HG02973 (cell line): ENCODE measurements at regions not wholly inside any gene's neighbourhood (a gene's known extent, or its start where the extent isn't known, plus 50 kb on each side); places are given as distances from the start of the nearest gene placed in this dataset.

Experiments used
- ATAC-seq: cut with Tn5 transposase; IDR thresholded peaks from one replicate; pipeline ENCODE4 v1.9.1; 2021; ENCODE audit warnings: moderate library complexity; ENCODE audit not compliant: unreplicated experiment

GRCh38 chr1:177848577-177848976, 121.3 kb downstream of the SEC16B start:
- ATAC-seq, result no peak

DNA sequence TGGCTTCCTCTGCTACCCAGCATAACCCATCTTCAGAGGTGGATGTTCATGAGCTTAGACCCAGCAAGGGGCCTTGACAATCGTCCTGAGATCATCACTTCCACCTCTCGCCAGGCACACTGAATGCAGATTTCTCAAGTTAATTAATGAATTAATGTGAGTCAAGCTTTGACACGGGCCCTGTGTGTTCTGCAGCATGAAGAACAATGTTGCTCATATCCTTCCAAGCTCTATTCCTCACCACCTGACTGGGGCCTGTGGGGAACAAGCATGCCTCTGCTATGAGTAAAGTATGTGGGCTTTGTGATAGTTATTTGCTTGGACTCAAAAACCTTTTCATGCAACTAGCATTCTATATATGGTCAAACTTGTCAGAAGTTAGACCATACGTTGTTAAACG, 122.0 kb downstream of the SEC16B start:
- ATAC-seq, result no peak

DNA sequence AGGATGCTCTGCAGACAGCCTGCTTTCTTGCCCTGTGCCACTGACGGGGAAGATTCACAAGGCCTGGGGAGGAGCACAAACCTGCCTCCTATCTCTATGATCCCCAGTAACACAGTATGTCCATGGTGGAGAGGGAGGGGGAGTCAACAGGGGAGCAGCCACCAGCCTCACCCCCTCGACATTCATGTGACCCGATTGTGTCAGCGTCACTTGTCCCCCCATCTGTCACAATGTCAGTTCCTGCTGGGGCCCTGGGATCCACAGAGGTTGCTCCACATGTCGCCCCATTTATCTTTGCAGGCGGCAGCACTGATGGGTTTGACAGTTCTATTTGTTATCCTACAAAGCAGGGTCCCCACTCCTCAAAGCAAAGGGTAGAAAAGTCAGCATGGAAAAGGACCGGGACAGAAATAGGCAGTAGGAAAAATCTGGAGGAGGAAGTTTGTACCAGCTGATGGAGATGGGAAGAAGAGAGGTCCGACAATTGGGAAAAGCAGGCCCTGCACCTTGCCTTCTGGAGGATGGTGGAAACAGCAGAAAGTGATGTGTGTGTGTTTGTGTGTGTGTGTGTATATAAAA, 130.9 kb downstream of the SEC16B start:
- ATAC-seq, result no peak

DNA sequence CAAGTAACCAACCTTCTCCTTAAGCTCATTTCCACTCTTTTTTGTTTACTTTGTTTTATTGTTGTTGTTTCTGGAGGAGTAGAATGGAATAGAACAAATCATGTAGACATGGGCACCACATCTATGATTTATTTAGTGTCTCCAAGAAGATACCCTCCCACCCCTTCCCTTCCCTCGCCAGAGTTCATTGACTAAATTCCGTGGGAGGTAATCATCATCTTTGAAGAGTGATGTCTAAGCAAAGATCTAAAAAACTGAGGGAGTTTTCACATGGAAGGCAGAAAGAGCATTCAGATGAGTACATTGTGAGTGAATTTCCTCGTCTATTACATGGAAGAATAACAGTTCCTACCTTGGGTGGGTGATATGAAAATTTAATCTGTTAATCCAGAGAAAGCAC, 136.2 kb downstream of the SEC16B start:
- ATAC-seq, result no peak

DNA sequence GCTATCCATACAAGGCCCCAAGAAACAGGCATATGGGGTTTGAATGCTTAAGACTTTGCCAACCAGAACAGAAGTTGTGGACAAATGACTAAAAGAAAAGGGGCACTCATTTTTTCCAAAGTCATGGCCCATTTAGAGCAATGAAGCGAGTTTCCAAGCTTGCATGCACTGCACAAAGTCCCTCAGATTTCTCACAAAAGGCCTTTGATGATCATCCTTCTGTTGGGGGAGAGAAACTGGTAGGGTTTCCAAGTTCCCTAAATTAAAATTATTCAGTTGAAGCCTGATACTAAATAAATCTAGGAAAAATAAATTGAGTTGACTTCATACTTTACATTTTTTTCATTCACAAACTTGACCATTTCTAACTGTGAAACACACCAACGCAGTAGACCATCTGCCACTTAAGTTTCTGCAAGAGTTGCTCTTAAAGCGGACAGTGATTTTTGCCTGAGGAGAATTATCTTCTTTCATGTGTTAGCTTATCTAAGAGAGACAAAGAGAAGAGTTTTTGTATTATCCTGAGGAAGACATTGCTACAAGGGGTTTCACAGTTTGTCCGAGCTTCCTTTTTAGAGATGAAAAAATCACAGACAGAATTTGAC, 139.2 kb downstream of the SEC16B start:
- no peak for ATAC-seq

DNA sequence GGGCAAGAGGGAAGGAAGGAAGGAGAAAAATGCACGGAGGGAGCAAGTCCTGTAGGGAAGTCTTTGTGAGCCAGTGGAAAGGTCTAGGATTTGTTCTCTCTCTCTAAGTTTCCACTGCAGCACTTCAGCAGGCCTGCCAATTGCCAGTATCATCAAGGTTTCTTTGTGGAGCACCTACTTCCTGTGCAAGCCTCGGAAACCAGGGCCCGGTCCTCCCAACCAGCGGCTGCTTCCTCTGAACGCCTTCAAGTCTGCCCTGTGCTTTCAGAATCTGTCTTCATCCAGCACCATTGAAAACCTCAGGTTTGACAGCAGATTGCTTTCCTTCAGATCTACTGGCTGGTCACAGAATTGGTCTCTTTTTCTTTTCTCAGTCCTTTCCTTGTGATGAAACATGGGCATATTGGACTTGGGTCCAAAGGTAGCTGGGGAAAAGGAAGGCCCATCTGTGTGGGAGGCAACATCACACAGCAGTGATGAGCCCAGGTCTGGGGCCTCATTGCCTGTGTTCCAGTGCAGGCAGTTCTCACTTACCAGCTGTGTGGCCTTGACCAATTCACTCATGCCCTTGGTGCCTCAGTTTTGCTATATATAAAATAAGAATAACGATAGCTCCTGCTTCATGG, 144.5 kb downstream of the SEC16B start:
- no peak for ATAC-seq

GRCh38 chr1:177824508-177824982, 145.3 kb downstream of the SEC16B start:
- peak; percentile 60 for ATAC-seq

DNA sequence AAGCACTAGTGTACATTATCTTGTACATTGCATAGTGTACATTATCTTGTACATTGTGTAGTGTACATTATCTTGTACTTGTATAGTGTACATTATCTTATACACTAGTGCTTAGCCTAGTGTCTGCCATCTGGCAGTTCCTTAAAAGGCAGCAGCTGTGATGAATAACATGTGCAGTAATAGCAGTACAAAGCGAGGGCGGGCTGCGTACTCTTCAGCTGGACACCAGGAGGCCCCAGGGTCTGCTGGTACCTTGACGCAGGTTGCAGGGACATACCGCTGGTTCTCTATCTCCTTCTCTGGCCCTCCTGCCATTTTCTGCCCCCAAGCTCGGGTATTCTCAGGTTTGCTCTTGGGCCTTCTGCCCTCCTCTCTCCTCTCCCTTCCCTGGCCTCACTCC, 149.6 kb downstream of the SEC16B start:
- ATAC-seq, result no peak

DNA sequence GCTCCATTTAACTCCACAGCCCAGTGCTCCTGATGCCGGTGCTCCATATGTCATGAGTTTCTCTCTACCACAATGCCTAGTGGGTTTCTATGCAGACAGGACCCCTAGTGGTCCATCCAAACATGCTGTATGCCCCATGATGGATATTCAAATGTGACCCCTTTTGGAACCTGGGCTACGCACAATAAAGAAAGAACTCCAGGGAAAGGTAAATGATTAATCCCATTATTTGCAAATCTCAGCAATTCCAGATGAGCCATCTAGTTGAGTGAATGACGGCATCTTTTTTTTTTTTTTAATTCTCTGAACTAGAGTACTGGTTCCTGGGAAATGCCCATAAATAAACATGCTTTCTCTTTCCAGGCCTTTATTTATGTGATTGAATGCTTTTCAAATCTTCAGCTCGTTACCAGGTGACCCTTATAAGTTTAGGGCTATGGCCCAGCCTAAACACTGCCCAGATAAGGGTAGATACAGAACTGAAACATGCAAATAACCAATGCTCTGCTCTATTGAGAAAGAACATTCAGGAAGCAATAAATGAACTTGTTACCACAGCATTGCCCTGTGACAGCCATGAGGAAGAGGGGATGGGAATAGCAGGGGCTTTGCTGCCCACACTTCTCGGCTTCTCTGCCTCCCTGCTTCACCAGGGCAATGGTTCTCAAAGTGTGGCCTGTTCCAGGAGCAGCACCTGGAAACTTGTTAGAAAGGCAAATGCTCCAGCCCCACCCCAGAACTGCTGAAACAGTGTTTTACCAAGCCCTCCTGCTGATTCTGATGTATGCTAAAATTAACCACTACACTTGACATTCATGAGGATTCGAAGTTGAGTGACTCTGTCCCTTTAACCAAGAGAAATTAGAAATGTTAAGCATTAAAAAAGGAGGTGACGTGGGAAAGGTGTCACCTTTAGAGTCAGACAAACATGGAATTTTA, 151.7 kb downstream of the SEC16B start:
- ATAC-seq, result peak; percentile 97

GRCh38 chr1:177812650-177813049, 157.2 kb downstream of the SEC16B start:
- ATAC-seq, result no peak

DNA sequence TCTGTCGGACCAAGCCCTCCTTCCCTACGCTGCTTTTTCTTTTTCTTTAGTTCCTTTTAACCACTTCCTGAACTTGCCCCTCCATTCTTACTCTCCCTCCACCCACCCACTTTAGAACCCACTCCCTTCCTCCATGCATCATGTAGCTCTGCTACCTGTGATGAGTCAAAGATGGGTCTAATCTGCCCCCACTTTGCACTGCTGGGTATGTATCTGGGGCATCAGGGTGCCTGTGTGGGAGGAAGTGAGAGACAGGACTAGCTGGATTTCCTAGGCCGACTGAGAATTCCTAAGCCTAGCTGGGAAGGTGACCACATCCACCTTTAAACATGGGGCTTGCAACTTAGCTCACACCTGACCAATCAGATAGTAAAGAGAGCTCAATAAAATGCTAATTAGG, 157.7 kb downstream of the SEC16B start:
- ATAC-seq, result no peak

GRCh38 chr1:177811429-177811828, 158.4 kb downstream of the SEC16B start:
- no peak for ATAC-seq

DNA sequence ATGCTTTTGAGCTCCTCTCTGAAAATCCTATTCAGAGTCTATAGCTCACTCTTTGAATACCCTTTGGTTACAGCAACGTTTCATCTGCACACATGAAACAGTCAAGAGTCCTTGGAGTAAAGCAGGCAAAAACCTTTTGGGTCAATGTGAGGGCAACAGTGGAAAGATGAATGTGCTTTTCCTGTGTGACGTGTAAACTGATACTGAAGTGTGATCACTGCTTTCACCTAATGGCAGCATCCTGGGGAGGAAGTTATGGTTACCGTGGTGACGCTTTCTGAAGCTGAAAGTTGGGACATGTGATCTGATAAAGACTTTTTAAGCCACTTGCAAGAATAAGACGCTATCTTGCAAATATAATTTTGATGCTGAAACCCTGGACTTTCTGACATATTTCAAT, 160.0 kb downstream of the SEC16B start:
- peak; percentile 99 for ATAC-seq

- ATAC-seq, result no peak
Measured at GRCh38 chr1:177802304-177802703, 167.6 kb downstream of the SEC16B start.

- ATAC-seq, result no peak
Measured at GRCh38 chr1:177801790-177802189, 168.1 kb downstream of the SEC16B start.

GRCh38 chr1:177800400-177801088, 169.3 kb downstream of the SEC16B start:
- ATAC-seq, result peak; percentile 87

- ATAC-seq, result no peak
Measured at GRCh38 chr1:177799746-177800145, 170.1 kb downstream of the SEC16B start.

- peak; percentile 39 for ATAC-seq
Measured at GRCh38 chr1:177798614-177799013, 171.2 kb downstream of the SEC16B start.

- ATAC-seq, result no peak
Measured at GRCh38 chr1:177796561-177796960, 173.3 kb downstream of the SEC16B start.

DNA sequence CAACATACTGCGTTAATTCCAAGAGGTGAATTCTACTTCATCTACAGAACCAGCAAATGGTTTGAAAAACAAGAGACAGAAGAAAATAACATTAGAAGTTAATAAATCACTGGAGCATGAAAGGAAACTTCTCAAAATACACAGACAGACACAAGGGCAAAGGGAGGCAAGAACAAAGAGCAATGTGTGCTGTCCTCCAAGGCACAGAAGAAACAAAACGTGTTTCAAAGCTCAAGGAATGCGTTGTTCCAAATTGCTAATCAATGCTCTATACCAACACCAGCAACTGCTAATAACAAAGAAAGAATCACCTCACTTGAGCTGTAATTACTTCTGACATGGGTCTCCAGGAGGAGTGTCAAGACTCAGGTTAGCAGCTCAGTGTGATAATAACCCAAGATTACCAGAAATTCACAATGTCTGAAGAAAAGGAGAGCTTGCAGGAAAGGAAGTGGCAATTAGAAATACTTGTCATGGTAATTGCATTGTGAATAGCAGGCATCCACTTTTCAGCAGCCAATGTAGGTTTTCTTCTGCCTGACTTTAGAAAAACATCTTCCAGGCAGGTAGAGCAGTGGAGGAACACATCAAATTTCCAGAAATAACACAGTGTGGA, 175.4 kb downstream of the SEC16B start:
- ATAC-seq, result no peak
